RPMI8226 (cell line): ENCODE measurements at regions not wholly inside any gene's neighbourhood (a gene's known extent, or its start where the extent isn't known, plus 50 kb on each side); places are given as distances from the start of the nearest gene placed in this dataset.
A peak's percentile ranks its signal among the peaks of the same experiment; 100 is the strongest.
"Not testable (repeated sequence)": the region's sequence is repeated elsewhere in the genome, so short reads cannot be mapped to it uniquely, and the experiment has no call there.

ENCODE experiments used
- DNase-seq: peaks from one replicate; pipeline ENCODE4 v3.0.0-alpha.2; 2015

DNA sequence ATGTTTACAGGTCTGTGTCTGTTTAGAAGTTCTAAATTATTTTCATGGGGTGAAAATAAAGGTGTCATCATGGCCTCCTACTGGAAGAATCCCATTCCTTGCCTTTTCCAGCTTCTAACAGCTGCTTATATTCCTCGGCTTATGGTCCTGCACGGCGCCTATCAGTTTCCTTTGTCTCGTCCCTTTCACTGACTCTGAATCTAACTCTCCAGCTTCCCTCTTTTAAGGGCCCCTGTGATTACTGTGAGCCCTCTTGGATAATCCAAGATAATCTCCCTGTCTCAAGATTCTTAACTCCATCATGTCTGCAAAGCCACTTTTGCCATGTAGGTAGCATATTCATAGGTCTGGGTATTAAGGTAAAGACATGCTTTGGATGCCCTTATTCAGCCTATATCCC lies 441.0 kb upstream of the ERCC4 start:
- no peak for DNase-seq

DNA sequence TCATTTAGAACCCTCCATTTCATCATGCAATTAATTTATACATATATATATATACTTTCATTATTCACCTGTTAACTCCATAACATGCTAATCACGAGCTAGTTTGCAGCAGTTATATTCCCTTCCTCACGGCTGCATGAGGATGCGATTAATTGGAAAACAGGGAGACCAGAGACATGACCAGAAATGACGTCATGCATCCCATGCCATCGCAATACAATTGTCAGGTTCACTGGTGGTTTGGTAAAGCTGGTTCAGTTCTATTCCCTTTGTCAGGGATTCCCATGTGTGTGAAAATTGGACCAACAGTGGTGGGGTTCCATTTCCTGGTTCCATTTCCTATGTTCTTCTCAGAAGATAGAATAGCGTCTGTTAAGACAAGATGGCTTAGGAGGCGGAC lies 440.4 kb upstream of the ERCC4 start:
- no peak for DNase-seq

DNA sequence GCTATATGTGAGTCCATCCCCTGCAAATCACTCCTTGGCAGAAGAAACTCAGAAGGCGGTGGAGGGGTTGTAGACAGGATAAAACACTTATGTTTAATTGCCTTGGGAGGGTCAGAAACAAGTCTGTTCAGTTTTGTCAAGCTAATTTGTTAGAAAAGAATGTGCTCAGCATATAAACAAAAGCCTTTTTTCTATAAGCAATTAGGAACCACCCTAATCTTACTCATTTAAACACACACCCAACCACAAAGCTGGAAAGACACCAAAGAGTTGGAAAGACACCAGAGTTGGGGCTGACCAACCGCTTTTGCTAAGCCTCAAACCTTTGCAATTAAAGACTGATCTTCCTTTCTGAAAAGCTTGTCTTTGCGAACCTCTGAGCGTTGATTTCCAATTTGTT lies 439.2 kb upstream of the ERCC4 start:
- no peak for DNase-seq

DNA sequence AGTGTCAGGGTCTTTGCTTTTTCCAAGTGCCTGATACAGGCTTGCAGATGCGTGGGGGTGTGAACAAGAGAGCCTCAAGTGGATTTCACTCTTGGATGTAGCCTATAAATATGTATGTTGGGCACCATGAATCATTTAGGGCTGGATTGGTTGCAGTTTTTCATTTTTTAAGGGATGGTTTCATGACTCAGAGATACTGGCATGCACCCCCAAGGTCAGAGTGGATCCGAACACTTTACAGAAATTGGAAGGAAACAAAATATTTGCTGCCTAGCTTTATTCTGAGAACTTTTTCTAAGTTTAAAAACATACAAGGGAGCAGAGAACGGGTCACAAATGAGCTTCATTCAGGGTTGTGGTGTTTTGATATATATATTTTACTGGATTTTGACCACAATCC lies 436.8 kb upstream of the ERCC4 start:
- DNase-seq = no peak

DNA sequence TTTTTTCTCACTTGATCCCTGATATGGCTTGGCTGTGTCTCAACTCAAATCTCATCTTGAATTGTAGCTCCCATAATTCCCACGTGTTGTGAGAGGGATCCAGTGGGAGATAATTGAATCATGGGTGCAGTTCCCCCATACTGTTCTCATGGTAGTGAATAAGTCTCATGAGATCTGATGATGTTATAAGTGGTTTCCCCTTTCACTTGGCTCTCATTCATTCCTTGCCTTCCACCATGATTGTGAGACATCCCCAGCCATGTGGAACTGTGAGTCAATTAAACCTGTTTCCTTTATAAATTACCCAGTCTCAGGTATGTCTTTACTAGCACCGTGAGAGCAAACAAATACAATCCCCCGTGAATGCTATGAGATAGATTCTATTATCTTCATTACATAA lies 430.5 kb upstream of the ERCC4 start:
- not testable (repeated sequence) for DNase-seq

DNA sequence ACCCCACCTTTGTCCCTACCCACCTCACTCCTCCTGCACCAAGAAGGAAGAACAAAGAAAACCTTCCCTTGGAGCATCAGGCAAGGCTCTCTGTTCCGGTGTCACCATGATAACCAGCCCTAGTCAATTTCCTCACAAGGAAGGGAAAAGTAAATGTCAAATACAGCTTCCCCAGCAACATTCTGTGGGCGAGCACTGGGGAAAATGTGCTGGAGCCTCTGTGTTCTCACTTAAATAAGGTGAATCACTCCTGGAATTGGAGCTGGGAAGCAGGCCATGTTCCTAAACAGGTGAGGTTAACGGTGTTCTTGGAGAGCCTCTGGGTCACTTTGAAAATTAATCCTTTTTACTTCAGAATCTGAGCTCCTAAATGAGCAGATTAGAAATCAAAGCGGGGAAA lies 427.9 kb upstream of the ERCC4 start:
- no peak for DNase-seq

DNA sequence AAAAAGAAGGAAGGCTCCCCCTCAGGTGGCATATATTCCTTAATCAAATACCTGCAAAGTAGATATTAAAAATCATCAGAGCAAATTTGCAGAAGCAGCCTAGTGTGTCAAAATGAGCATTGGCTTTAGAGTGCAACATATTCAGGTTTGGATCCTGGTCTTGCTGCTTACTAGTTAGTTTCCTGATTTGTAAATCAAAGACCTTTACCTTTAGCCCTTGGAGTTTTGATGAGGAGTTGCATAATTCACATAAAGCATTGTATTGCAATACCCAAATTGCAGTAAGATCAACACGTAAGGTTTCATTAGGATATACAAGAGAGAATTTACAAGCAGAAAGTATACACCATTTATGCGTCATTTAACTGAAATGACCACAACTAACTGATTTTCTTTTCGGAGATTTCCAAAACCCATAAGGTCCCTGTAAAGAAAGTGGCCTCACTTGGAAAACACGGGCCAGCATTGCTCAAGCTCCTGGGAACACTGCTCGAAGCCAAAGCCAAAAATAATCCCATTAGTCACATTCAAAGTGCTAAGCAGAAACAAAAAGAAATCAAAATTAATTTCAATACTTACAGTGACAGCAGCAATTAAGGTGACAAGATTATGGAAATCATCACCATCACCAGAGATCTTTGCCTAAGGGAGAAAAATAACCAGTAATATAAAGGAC lies 415.9 kb upstream of the ERCC4 start:
- DNase-seq = no peak

DNA sequence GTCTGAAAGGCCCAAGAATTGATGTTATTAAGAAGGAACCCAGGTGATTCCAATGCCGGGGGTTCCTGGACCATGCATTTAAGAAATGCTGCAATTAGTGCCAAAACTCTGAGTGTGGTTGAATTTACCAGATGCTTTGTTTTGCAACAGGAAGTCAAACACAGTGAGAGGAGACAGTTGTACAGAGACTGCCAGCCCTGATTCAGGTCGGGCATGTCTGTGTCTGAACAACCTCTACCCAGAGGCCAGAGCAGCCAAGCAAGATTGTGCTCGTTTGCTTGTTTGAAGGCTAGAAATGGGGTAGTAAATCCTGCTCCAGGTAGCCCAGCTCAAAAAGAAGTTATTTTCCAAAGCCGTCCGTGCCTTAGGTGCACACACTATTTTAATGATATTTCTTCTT lies 412.4 kb upstream of the ERCC4 start:
- no peak for DNase-seq

DNA sequence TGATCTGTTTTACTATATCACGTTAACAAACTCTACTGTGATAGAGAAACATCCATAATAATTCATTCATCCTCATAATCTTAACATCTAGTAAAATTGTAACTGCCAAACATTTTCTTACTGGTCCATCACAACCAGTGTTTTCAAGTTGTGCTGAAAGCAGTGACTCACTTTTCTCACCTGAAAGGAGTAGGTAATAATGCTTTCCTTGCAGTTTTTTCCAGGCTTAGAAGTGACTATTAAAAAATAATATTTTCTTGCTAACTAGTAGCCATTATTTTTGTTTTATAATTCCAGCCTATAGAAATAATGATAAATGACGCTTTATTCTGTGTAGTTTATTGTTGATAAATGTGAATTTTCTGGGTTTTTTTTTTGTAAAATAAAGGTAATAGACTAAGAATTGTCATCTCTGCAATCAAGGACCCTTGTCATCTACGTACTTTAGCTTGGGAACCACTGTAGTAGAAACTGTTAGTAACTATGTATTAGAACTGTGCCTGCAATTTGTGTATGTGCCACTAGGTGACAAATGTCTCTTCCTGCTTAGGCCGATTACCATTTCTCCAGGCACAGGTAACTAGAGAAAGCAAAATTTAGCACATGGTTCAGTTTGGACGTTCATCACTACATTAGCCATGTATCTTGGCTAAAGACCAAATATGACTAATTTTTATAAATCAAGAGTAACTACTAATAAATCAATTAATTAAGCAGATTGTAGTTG lies 409.4 kb upstream of the ERCC4 start:
- peak; percentile 6 for DNase-seq

DNA sequence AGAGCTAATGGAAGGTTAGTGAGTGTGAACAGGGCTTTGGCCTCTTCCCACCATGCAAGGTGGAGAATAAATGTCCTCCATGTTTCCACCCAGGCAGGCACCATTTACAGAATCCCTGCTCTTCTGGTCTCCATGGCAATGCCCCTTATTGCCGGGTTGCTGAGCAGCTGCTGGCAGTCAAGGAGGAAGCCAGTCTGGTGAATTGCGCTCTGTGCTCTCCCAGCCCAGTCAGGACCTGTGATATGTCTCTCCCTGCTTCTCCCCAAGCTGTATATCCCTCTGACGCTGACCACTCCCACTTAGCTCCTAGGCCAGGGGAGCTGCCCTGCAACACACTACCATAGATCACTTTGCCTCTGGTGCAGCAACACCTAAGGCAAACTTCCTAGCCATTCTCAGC lies 402.1 kb upstream of the ERCC4 start:
- DNase-seq = no peak

DNA sequence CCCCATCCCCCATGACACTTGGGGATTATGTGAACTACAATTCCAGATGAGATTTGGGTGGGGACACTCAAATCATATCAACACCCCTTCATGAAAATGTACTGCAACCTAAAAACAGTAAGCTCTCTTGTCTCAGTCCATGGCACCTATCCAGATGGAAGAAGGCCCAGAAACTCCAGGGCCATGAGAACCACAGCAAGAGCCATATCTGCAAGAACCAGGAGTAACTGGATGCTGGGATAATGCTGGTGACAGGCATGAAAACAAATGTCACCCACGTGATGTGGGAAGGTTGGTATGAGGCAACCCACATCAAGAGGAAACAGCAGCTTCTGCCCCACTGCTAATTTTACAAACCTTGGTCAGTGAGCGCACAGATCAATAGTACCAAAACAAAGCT lies 400.1 kb upstream of the ERCC4 start:
- no peak for DNase-seq

DNA sequence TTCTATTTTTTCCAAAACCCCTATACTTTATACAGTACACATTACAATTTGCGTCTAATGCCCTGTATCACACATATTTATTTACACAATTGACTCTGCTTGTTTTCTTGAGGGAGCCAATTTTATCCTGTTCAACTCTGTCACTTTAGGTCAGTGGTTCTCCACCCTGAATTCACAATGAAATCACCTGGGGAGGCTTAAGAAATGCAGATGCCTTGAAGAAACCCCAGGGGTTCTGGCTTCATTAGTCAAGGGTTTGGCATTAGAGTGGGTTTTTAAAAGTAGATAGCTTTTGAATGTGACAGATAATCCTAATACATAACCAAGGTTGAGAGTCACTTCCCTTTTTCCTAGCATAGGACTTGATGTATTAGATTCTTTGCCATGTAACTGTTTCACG lies 398.6 kb upstream of the ERCC4 start:
- DNase-seq = no peak

DNA sequence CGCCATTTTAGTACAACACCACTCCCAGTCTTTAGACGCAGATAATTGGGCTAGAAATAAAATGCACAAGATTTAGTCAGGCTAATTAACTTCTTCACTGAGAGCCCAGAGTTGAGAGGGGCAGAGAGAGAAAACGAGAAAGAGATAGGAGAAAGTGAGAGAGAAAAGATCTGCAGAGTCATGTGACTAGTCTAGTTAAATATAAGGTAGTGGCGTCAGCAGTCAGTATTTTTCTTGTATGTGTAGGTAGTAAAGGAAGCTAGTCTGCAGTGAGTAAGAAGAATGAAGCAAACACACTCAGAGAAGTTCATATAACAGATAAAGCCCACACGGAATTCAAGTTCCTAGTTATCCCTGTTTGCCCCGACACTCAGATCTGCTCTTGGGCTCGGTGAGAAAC lies 392.6 kb upstream of the ERCC4 start:
- DNase-seq = no peak

DNA sequence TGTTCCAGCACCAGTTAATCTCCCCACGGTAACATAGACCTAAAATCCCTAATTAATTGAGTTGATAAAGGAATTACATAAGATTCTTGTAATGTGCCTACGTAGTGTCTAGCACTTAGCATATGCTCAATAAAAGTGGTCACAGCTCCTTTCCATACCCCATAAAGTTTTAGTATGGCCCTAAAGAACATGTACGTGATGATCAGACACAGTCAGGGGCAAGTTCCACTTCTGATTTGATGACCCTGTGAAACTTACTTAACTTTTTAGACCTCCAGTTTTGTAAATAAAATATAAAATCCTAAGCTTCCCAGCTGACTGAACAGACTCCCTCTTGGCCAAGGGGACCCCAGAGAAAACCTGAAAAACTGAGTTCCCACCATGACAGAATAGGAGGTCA lies 391.3 kb upstream of the ERCC4 start:
- no peak for DNase-seq

DNA sequence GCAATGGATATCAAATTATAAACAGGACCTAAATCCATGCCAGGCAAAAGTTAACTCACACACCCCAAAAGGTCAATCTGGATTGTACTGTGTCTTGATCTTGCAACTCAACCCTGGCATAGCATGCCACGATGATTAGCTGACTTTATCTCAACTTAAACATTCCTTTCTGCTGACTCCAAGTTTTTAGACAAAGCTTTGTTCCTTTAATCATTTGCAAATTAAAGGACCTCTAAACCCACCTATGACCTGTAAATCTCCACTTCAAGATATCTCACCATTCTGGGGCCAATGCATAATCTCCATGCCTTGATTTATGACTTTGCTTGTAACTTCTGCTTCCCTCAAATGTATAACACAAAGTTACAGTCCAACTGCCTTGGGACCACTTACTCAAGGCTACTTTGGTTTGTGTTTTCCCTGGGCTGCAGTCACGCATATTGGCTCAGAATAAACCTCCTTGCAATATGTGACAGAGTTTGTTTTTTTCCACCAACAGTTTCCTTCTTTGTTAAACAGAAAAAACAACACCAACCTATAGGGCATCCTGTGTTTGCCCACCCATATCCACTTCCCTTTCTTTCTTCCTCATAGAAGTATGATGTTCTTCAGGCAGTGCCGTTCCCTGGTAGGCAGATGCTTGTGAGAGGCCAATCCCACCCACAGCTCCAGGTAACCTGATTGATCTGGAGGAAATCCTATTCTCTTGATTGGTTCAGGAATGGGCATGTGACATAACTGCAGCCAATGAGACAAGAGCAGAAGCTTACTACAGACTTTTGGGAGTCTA lies 390.6 kb upstream of the ERCC4 start:
- no peak for DNase-seq

DNA sequence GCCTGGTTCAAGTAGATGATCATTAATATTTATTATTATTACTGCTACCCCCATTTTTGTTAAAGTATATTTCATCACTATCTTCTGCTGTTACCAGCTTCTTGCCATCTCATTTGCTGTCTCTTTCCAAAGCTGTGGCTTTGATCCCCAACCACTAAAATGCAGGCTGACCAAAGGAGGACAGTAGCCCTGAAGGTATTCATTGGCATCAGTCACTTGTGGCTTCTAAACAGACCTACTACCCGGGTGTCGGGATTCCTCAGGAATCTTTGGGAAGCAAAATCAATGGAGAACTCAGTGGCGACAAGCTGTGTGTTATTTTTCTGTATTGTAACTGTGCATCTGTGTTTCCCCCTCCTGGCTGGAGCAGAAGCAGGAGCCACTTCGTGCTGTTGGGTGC lies 379.2 kb upstream of the ERCC4 start:
- DNase-seq = no peak

DNA sequence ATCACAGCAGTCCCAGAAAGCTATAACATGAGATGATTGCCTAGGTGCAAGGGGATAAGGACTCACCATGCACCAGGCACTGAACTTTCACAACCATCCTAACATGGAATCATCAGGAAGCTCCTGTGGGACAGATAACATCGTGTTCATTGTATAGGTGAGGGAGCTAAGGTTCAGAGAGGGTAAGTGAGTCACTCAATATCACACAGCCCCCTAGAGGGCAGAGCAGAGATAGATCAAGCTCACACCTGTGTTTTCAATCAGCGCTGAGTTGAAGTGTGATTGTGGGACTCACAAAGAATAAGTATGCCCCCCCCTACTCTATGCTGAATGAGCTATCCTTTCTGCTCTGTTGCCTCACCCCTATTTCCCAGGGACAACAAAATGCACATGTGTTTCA lies 377.7 kb upstream of the ERCC4 start:
- DNase-seq = no peak

DNA sequence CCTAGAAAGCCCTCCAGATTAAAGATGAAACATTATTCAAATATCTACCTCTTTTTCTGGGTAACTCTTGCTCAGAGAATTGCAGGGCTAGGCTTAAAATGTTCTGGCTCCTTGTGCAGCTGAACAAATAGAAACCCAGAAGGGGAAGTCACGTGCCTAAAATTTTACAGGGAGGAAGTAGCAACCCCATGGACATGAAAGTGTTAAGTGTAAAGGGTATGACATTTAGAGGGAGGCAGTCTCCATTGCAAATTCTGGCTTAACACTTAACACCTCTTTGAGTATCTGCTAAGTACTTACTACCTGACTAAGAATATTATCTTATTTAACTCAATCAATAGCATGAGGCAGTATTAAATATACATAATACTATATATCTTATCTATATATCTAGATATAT lies 376.1 kb upstream of the ERCC4 start:
- DNase-seq = no peak

DNA sequence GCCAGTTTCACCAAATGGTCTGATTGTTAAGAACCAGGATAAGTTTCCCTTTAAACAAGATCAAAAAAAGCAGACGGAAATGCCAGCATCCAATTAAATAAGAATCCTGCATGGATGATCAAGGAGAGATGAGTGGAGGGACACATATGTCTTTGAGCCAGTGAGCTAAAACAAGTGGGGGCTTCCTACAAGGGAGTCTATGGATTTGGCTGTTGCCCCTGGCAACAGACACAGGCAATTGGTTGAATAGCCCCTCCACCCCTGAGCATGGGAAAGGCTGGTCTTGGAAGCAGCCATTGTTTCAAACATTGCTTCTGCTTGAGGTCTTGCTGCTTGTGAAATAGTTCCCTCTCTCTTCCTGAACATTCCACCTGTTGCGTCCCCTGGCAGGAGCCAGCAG lies 374.7 kb upstream of the ERCC4 start:
- DNase-seq = no peak

DNA sequence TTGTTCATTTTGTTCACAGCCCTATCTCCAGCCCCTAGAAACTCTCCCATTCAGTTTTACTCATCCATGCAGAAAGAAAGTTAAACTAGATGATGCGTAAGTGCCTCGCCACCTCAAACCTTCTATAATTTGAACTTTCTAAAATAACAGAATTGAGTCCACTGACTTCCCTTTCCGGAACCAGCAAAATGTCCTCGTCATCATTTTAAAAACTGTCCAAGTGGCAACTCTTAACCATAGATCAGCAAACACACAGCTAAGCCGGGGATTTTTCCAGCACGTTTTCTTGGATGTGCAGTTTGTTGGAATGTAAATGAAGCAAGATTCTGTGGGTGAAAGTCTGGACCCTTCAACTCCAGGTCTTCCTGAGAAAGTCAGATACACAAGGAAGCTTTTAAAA lies 369.7 kb upstream of the ERCC4 start:
- DNase-seq = no peak

DNA sequence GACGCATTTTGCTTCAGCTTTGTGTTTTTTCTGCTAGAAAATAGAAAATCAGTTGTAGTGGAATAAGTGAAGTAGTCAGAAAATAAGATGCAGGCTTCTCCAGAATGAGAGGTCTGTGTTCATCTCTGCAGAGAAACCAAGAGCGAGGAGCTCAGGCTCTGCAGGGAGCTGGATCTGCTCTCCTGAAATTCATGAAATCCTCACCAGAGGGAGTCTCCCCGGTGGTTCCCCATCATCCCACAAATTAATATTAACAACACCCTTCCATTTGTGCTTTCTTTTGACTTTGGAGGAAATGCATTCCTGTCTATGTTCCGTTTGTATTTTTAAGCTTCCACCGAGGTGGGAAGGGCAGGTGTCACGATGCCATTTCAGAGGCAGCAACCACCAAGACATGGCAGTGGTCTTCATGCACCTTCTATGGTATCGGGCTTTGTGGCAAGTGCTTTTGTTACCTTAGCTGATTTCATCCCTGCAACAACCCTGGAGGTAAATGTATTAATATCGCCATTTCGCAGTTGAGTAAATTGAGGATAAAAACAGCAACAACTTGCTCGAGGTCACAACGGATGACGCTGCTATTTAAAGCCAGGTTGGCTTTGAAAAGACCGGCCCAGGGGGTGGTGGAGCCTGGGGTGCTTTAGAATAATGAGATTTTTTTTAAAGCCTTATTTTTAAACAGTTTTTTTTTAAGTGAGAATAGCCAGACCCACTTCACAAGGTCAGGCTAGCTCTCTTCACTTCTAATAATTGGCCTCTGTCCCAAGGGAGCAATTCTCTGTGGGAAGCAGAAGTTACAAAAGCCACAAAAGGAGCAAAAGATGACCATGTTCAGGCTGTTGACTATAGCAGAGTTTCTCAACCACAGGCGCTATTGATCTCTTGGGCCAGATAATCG lies 367.6 kb upstream of the ERCC4 start:
- DNase-seq = no peak

DNA sequence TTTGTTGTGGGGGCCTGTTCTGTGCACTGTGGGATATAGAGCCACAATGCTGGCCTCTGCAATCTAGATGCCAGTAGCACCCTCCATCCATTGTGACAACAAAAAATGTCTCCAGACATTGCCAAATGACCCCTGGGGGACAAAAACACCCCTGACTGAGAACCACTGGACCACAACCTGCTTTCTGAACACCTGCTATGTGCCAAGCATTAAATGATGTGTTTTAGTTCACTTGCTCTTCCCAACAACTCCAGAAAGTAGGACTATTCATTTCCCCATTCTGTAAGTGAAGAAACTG lies 367.0 kb upstream of the ERCC4 start:
- DNase-seq = no peak

DNA sequence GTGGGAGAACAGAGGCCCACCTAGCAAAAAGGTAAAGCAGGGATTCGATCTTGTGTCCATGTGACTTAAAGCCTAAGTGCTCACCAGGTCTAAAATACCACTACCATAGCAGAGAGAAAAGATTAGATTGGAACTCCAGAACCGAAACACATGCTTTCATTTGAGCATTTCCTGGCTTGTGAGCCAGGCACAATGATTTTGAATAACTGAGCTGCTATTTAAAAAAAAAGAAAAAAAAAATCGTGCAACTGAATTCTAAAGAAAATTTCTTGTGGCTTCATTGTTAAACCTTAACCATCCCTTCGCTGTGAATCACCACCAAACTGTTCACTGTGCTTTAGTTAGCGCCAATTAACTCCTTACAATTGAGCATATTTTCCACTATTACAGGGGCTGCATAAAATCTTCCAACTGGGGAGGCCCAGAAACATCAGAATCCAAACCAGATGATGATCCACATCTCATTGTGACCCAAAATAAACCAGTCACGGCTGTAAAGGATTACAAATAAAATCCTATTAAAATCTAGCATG lies 366.4 kb upstream of the ERCC4 start:
- no peak for DNase-seq
